CD14-positive monocyte (primary cell): ENCODE measurements at regions not wholly inside any gene's neighbourhood (a gene's known extent, or its start where the extent isn't known, plus 50 kb on each side); places are given as distances from the start of the nearest gene placed in this dataset.

ENCODE experiments used
- DNase-seq, 3 donors: peaks; one replicate each; pipeline ENCODE4 v3.0.0-alpha.2; 2011 to 2022
- H2AFZ ChIP-seq: 2 replicates; pipeline ENCODE4 v1.6.0; 2012; ENCODE audit warnings: mild to moderate bottlenecking, low read depth, low read length, inconsistent platforms; ENCODE audit not compliant: insufficient read depth, poor library complexity, severe bottlenecking
- H3K27ac ChIP-seq, 2 donors: 1 replicate in 1 of 2; 2 replicates in 1 of 2; pipeline ENCODE4 v1.5.1; 2012 to 2013; ENCODE audit warnings: low read length in 2 of 2, control low read depth in 1 of 2, inconsistent platforms in 1 of 2, low read depth in 1 of 2, mild to moderate bottlenecking in 1 of 2
- H3K27me3 ChIP-seq, 2 donors: one replicate each; pipeline versions ENCODE4 v1.6.0 to v1.6.1; 2011 to 2013; ENCODE audit warnings: low read length in 2 of 2; ENCODE audit not compliant: control insufficient read depth in 2 of 2, insufficient read depth in 2 of 2
- H3K36me3 ChIP-seq, 2 donors: replicated peaks in 1 of 2; 1 replicate in 1 of 2; 2 replicates in 1 of 2; pipeline versions ENCODE4 v1.5.1 to v1.6.1; 2012 to 2013; ENCODE audit warnings: low read length in 2 of 2, control low read depth in 1 of 2, inconsistent platforms in 1 of 2, mild to moderate bottlenecking in 1 of 2; ENCODE audit not compliant: insufficient read depth in 2 of 2, control insufficient read depth in 1 of 2
- H3K4me1 ChIP-seq, 2 donors: 1 replicate in 1 of 2; 2 replicates in 1 of 2; pipeline versions ENCODE4 v1.5.1 to v1.6.1; 2012 to 2013; ENCODE audit warnings: low read length in 2 of 2, control low read depth in 1 of 2, inconsistent platforms in 1 of 2, mild to moderate bottlenecking in 1 of 2, moderate library complexity in 1 of 2; ENCODE audit not compliant: insufficient read depth in 2 of 2, control insufficient read depth in 1 of 2
- H3K4me2 ChIP-seq: replicated peaks from 2 replicates; pipeline ENCODE3; 2012; ENCODE audit warnings: low read length, moderate library complexity, mild to moderate bottlenecking; ENCODE audit not compliant: poor library complexity, severe bottlenecking; ENCODE audit errors: extremely low read depth
- H3K4me3 ChIP-seq, 3 experiments: fragments of 200-600 bp in 1 of 3; sonication (generic) in 1 of 3; replicated peaks in 1 of 3; 1 replicate in 2 of 3; 2 replicates in 1 of 3; pipeline ENCODE4 v1.5.1; 2011 to 2013; ENCODE audit warnings: low read length in 3 of 3, mild to moderate bottlenecking in 3 of 3, control low read depth in 2 of 3, low read depth in 2 of 3, inconsistent platforms in 1 of 3, moderate library complexity in 1 of 3
- H3K79me2 ChIP-seq: 2 replicates; pipeline ENCODE4 v1.6.0; 2012; ENCODE audit warnings: mild to moderate bottlenecking, control low read depth, inconsistent platforms, low read length, moderate library complexity; ENCODE audit not compliant: insufficient read depth
- H3K9ac ChIP-seq: 2 replicates; pipeline ENCODE4 v1.6.0; 2017; ENCODE audit warnings: low read length, mild to moderate bottlenecking; ENCODE audit not compliant: insufficient read depth, poor library complexity, severe bottlenecking
- H3K9me3 ChIP-seq, 2 donors: replicated peaks in 1 of 2; 1 replicate in 1 of 2; 2 replicates in 1 of 2; pipeline versions ENCODE4 v1.5.1 to v1.6.1; 2012 to 2013; ENCODE audit warnings: low read length in 2 of 2, control low read depth in 1 of 2; ENCODE audit not compliant: control insufficient read depth in 1 of 2, insufficient read depth in 1 of 2
- H4K20me1 ChIP-seq: 2 replicates; pipeline ENCODE4 v1.6.0; 2012; ENCODE audit warnings: mild to moderate bottlenecking, low read length, control low read depth, moderate library complexity; ENCODE audit not compliant: insufficient read depth
- H3K27ac Mint-ChIP-seq, 7 donors: one replicate each; pipeline ENCODE4 v1.8.0; 2020; ENCODE audit warnings: mild to moderate bottlenecking in 7 of 7, mixed read lengths in 7 of 7, moderate library complexity in 6 of 7, inconsistent platforms in 2 of 7
- H3K27me3 Mint-ChIP-seq, 3 donors: one replicate each; pipeline ENCODE4 v1.8.0; 2021 to 2022; ENCODE audit warnings: low read depth in 3 of 3, mild to moderate bottlenecking in 3 of 3, mixed read lengths in 3 of 3, moderate library complexity in 3 of 3, inconsistent platforms in 1 of 3
- H3K36me3 Mint-ChIP-seq, 2 donors: one replicate each; pipeline ENCODE4 v1.8.0; 2020; ENCODE audit warnings: mixed read lengths in 2 of 2, inconsistent platforms in 1 of 2, mild to moderate bottlenecking in 1 of 2
- H3K4me1 Mint-ChIP-seq: one replicate; pipeline ENCODE4 v1.8.0; 2020; ENCODE audit warnings: mild to moderate bottlenecking, mixed read lengths
- H3K4me3 Mint-ChIP-seq, 2 donors: one replicate each; pipeline ENCODE4 v1.8.0; 2020; ENCODE audit warnings: mild to moderate bottlenecking in 2 of 2, mixed read lengths in 2 of 2, moderate library complexity in 1 of 2
- H3K9me3 Mint-ChIP-seq, 7 donors: one replicate each; pipeline ENCODE4 v1.8.0; 2020 to 2022; ENCODE audit warnings: mixed read lengths in 7 of 7, mild to moderate bottlenecking in 6 of 7, moderate library complexity in 6 of 7, inconsistent platforms in 2 of 7
- WGBS: methylation state at CpG from one replicate; pipeline ENCODE4 v1.1.5; 2013; ENCODE audit warnings: missing lambda C conversion rate; ENCODE audit not compliant: insufficient coverage; 5-methylcytosine and 5-hydroxymethylcytosine counted together
- intact Hi-C, 2 donors: fragments of 100-400 bp; cut with micrococcal nuclease; formaldehyde crosslinking; loops; one replicate each; pipeline versions ENCODE4 v1.15.0 to v1.15.1; 2023
- TF ChIP-seq, protein P1 (sequence below): fragments of 200-600 bp; IDR thresholded peaks from one replicate; pipeline ENCODE4 v1.8.0; 2022; ENCODE audit warnings: antibody characterized with exemption, mild to moderate bottlenecking

DNA sequence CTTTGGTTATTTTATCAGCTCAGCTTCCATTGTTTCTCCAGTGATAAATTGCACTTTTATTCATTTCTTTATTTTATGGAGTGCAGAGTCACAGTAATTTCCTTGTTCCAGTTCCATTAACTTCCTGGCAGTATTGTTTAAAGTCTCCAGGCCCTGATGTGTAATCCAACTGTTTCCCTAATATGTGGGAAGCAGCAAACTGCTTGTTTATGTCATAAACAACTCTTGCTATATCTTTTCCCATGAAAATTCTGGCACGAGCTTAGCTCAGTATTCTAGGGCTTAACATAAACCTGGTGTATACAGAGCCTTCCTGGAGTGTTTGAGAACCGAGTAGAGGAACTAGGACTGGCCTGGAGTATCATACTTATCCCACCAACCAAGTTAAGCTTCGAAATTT lies 83.5 kb upstream of the ARGLU1 start:
- Histone ChIP-seq H3K27ac (no peak overlapping the region), H3K9ac (no peak overlapping the region), H3K27me3 (no peaks in the 10 kb centered on the region), H3K4me2 (no peak overlapping the region), H2AFZ (no peak overlapping the region), H4K20me1 (no peaks in the 10 kb centered on the region), H3K79me2 (no peaks in the 10 kb centered on the region), H3K4me1 (no peaks in the 10 kb centered on the region), H3K9me3 (peaks cover 0 to 5% of the 10 kb centered on the region in 2 donors), H3K36me3 (no peaks in the 10 kb centered on the region), H3K4me3 (no peak overlapping the region)
- Mint-ChIP-seq H3K4me1 (no peaks in the 10 kb centered on the region), H3K9me3 (peaks cover 1 to 14% (median 9%) of the 10 kb centered on the region in 7 donors), H3K36me3 (no peaks in the 10 kb centered on the region), H3K27ac (no peak overlapping the region), H3K4me3 (no peak overlapping the region), H3K27me3 (peaks cover 0 to 1% (median 0%) of the 10 kb centered on the region in 3 donors)
- DNase-seq, result no peak
- WGBS, result 83% methylated on average over 3 of the region's 3 CpGs
- TF ChIP-seq, protein P1, sequence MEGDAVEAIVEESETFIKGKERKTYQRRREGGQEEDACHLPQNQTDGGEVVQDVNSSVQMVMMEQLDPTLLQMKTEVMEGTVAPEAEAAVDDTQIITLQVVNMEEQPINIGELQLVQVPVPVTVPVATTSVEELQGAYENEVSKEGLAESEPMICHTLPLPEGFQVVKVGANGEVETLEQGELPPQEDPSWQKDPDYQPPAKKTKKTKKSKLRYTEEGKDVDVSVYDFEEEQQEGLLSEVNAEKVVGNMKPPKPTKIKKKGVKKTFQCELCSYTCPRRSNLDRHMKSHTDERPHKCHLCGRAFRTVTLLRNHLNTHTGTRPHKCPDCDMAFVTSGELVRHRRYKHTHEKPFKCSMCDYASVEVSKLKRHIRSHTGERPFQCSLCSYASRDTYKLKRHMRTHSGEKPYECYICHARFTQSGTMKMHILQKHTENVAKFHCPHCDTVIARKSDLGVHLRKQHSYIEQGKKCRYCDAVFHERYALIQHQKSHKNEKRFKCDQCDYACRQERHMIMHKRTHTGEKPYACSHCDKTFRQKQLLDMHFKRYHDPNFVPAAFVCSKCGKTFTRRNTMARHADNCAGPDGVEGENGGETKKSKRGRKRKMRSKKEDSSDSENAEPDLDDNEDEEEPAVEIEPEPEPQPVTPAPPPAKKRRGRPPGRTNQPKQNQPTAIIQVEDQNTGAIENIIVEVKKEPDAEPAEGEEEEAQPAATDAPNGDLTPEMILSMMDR, result no peak
- intact Hi-C loops, result no loop called here

DNA sequence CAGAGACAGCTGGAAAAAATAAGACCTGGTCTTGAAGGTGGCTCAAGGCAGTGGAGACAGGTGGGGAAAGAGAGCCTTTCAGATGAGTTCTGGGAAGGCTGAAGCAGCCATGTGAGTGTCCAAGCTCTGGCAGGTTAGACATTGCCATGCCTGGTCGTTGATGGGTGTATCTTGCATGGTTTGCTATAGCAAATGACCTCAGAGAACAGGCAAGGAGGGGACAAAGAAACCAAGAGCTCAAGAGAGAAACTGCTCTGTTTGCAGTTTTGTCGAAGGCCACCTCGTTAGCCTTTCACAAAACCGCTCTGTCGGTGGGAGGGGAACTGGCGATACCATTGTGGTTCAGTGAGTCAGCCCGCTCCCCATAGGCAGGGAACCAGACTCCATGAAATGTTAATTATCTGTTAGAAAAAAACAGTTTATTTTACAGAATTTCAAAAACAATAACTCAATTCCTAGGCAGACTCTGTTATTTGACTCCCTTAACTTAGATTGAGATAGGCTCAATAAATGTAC lies 82.8 kb upstream of the ARGLU1 start:
- 93% methylated on average over 3 of the region's 7 CpGs for WGBS
- no peaks in the 10 kb centered on the region for H3K36me3 ChIP-seq
- Mint-ChIP-seq H3K4me1 (no peaks in the 10 kb centered on the region), H3K4me3 (no peak overlapping the region), H3K36me3 (no peaks in the 10 kb centered on the region), H3K27ac (no peak overlapping the region), H3K27me3 (peaks cover 0 to 1% (median 0%) of the 10 kb centered on the region in 3 donors), H3K9me3 (peaks cover 3 to 14% (median 10%) of the 10 kb centered on the region in 7 donors)
- H3K4me2 ChIP-seq, result no peak overlapping the region
- no peaks in the 10 kb centered on the region for H3K27me3 ChIP-seq
- H2AFZ ChIP-seq, result no peak overlapping the region
- no peak overlapping the region for H3K4me3 ChIP-seq
- TF ChIP-seq, protein P1, result no peak
- no peaks in the 10 kb centered on the region for H3K79me2 ChIP-seq
- intact Hi-C loops, result no loop called here
- DNase-seq, result no peak
- H4K20me1 ChIP-seq, result no peaks in the 10 kb centered on the region
- H3K4me1 ChIP-seq, result no peaks in the 10 kb centered on the region
- peaks cover 0 to 5% of the 10 kb centered on the region in 2 donors for H3K9me3 ChIP-seq
- H3K27ac ChIP-seq, result no peak overlapping the region
- no peak overlapping the region for H3K9ac ChIP-seq
